ENCODE measurements at regions not wholly inside any gene's neighbourhood (a gene's known extent, or its start where the extent isn't known, plus 50 kb on each side); places are given as distances from the start of the nearest gene placed in this dataset.

DNA sequence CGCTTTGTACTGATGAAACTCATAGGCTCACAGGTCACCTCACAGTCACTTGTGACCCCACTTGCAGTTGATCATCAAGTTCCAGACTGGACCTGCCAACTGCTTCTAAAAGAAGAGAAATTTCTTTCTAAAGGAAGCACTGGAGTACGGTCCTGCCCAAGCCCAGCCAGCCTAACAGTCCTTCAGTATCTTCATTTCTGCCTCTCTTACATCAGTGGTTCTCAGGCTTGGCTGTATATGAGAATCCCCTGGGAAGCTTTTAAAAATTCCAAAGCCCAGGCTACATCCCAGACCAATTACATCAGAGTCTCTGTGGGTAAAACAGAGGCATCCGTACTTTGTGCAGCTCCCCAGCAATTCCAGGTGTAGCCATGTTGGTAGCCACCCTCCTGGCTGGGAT lies 282.1 kb downstream of the NFIB start:
- DNase-seq (ENCODE audit: low spot score in 2 of 2): no peak
- peaks cover 38% of the 10 kb centered on the region for H3K4me1 ChIP-seq
- H3K27ac ChIP-seq: peak overlapping the region; percentile 71

DNA sequence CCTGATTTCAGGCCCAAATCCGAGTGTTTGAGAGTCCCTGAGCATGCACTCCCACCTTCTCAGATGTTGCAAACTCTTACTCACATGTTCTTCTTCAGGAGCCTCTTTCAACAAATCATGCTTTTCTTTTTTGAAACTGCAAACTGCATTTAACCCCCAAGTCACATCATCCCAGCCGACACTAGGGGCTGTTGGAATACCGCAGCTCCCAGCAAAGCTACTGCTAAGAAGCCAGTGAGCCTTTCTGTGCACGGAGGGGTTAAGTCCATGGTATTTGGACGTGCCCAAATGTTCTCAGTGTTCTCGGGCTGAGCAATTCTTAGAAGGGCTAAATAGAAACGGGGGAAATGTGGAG lies 282.9 kb downstream of the NFIB start:
- no peak for DNase-seq (ENCODE audit: low spot score in 2 of 2)
- TF ChIP-seq POLR2AphosphoS5 (IDR thresholded peaks at IDR 0.05) (no peak), EP300 (IDR thresholded peaks at IDR 0.05) (no peak), POLR2A (IDR thresholded peaks at IDR 0.05) (no peak)
- TF ChIP-seq, protein P1, sequence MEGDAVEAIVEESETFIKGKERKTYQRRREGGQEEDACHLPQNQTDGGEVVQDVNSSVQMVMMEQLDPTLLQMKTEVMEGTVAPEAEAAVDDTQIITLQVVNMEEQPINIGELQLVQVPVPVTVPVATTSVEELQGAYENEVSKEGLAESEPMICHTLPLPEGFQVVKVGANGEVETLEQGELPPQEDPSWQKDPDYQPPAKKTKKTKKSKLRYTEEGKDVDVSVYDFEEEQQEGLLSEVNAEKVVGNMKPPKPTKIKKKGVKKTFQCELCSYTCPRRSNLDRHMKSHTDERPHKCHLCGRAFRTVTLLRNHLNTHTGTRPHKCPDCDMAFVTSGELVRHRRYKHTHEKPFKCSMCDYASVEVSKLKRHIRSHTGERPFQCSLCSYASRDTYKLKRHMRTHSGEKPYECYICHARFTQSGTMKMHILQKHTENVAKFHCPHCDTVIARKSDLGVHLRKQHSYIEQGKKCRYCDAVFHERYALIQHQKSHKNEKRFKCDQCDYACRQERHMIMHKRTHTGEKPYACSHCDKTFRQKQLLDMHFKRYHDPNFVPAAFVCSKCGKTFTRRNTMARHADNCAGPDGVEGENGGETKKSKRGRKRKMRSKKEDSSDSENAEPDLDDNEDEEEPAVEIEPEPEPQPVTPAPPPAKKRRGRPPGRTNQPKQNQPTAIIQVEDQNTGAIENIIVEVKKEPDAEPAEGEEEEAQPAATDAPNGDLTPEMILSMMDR (IDR thresholded peaks at IDR 0.05): no peak
- no peaks in the 10 kb centered on the region for H3K36me3 ChIP-seq
- no peaks in the 10 kb centered on the region for H3K9me3 ChIP-seq
- H3K27ac ChIP-seq: peak overlapping the region; percentile 71
- H3K4me1 ChIP-seq: peaks cover 40% of the 10 kb centered on the region
- WGBS: 47% methylated on average over 7 of the region's 7 CpGs
- H3K27me3 ChIP-seq: no peaks in the 10 kb centered on the region
- H3K4me3 ChIP-seq: no peak overlapping the region

More for the DNA sequence above, 282.1 kb downstream of the NFIB start:
- H3K4me3 ChIP-seq: no peak overlapping the region
- H3K9me3 ChIP-seq: no peaks in the 10 kb centered on the region
- no peaks in the 10 kb centered on the region for H3K27me3 ChIP-seq
- no peak for TF ChIP-seq EP300 (IDR thresholded peaks at IDR 0.05)
- TF ChIP-seq, protein P1 (IDR thresholded peaks at IDR 0.05): no peak
- TF ChIP-seq POLR2AphosphoS5 (IDR thresholded peaks at IDR 0.05): no peak
- TF ChIP-seq POLR2A (IDR thresholded peaks at IDR 0.05): no peak
- no peaks in the 10 kb centered on the region for H3K36me3 ChIP-seq
- WGBS: 85% methylated on average over 3 of the region's 3 CpGs

DNA sequence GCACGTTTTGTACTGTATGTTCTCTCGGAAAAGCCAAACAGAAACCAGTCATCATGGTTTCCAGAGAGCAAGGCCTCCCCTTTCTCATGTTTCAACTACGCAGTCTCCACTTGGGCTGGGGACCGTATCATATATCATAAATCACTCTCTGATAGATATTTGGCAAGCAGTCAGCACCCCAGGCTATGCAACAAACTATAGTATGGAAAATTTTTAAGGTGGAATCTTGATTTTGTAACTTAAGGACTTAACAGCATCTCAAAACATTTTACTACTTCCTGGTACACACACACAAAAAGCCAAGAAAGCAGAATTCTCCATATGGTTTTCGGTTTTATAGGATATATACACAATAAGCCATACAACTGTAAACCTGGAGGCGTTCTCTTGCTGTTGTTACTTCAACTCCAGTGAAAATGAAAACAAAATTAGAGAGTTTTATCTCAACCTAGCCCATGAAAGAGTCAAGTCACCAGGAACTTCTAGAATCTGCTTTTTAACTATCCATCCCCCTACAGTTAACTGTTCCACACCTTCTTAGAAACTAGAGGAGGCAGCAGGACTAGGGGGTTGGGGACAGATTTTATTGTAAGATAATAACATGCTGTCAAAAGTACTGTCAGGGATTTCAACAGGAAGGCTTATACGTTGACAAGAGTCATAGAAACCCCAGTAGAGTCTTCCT lies 283.4 kb downstream of the NFIB start:
- H3K9me3 ChIP-seq: no peaks in the 10 kb centered on the region

DNA sequence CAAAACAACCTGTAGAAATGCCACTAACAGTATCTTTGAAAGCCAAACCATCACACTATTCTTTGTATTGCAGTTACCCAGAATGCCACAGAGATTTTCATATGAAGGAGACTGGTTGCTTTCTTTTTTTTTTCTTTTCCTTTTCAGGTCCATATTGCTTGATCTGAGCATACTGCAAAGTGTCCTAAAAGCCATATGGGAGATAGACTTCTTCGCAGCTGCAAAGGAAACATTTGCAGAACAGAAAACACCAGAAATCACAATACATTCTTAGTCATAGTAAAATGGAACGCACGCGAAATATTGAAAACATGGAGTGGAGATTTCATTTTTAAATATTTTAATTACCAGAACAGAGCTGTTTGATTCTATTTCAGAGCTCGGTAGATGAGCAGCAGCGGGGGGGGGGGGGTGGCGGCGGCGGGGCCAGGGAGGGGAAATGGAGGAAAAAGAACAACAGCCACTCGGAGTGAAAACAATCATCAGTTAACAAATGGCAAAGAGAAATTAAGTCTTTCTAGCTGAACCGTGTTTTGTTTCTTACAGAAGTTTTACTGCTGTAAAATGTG lies 284.1 kb downstream of the NFIB start:
- WGBS: 23% methylated on average over 11 of the region's 11 CpGs
- Histone ChIP-seq H3K27me3 (no peaks in the 10 kb centered on the region), H3K4me1 (peaks cover 40% of the 10 kb centered on the region), H3K27ac (peak overlapping the region; percentile 71), H3K9me3 (no peaks in the 10 kb centered on the region), H3K4me3 (peak overlapping the region; percentile 24), H3K36me3 (no peaks in the 10 kb centered on the region)
- no peak for DNase-seq (ENCODE audit: low spot score in 2 of 2)
- no peak for TF ChIP-seq EP300 (IDR thresholded peaks at IDR 0.05)
- no peak for TF ChIP-seq POLR2A (IDR thresholded peaks at IDR 0.05)
- TF ChIP-seq, protein P1 (IDR thresholded peaks at IDR 0.05): no peak
- TF ChIP-seq POLR2AphosphoS5 (IDR thresholded peaks at IDR 0.05): no peak

More for the DNA sequence above, 283.4 kb downstream of the NFIB start:
- peak overlapping the region; percentile 24 for H3K4me3 ChIP-seq
- H3K4me1 ChIP-seq: peaks cover 40% of the 10 kb centered on the region
- no peak for DNase-seq (ENCODE audit: low spot score in 2 of 2)
- peak overlapping the region; percentile 71 for H3K27ac ChIP-seq
- no peaks in the 10 kb centered on the region for H3K27me3 ChIP-seq
- no peaks in the 10 kb centered on the region for H3K36me3 ChIP-seq
- 27% methylated on average over 7 of the region's 7 CpGs for WGBS
- TF ChIP-seq POLR2A (IDR thresholded peaks at IDR 0.05) (no peak), POLR2AphosphoS5 (IDR thresholded peaks at IDR 0.05) (no peak), EP300 (IDR thresholded peaks at IDR 0.05) (no peak)
- TF ChIP-seq, protein P1 (IDR thresholded peaks at IDR 0.05): no peak

DNA sequence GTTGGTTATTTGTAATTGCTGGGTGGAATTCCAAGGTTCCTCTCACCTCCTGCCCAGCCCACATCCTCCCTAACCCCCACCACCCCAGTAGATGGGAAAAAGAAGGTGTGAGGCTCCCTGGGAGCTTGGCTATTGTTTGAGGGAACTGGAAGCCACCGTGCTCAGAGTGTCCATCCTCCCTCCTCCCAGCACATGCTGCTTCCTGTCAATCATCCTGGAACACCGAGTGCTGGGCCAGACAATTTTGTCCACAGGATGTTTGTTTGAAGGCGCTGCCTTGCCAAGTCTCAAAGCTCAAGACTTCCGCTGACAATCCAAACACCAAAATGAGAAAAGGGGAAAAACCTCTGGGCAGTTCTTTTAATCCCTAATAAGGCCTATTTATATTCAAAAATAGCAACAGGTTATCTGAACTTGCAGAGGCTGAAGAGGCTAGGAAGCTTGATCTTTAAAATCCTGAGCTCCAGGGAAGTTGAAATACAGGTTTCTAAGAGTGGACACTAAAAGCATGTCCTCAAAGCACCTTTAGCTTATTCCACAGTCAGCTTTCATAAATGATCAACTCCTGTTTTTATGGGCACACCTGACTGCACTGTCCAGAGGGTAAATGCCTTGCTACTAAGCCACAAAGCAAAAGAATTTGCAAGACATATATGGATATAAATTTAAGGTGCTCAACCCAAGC lies 286.7 kb downstream of the NFIB start:
- no peak overlapping the region for H3K27ac ChIP-seq
- no peak for DNase-seq (ENCODE audit: low spot score in 2 of 2)
- H3K27me3 ChIP-seq: no peaks in the 10 kb centered on the region
- no peak overlapping the region for H3K4me3 ChIP-seq
- TF ChIP-seq POLR2A (IDR thresholded peaks at IDR 0.05) (no peak), POLR2AphosphoS5 (IDR thresholded peaks at IDR 0.05) (no peak), EP300 (IDR thresholded peaks at IDR 0.05) (no peak)
- TF ChIP-seq, protein P1 (IDR thresholded peaks at IDR 0.05): no peak
- peaks cover 40% of the 10 kb centered on the region for H3K4me1 ChIP-seq
- WGBS: 70% methylated on average over 4 of the region's 4 CpGs
- no peaks in the 10 kb centered on the region for H3K36me3 ChIP-seq
- H3K9me3 ChIP-seq: no peaks in the 10 kb centered on the region

Measured in suprapubic skin (tissue), 4 donors.